ENCODE measurements at regions not wholly inside any gene's neighbourhood (a gene's known extent, or its start where the extent isn't known, plus 50 kb on each side); places are given as distances from the start of the nearest gene placed in this dataset.

DNA sequence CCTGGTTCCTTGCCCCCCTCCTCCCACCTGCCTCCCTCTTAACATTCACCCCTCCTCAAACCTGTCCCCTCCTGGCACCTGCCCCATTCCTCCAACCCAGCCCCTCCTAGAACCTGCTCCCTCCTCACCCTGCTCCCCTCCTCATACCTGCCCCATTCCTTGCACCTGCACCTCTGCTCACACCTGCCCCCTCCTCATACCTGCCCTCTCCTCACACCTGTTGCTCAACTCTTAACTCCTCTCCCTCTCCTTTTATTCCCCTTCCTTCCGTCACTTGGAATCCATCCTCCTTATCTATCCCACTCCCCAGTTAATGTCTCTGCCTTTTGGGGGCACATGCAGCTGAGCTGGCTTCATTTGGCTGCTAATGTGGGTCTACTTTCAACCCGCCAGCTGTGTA, 712.1 kb downstream of the MTRR start:
- intact Hi-C loops (cut with DNase I; ENCODE audit: low total_unique reads), result no loop called here
- DNase-seq, result no peak
- Histone ChIP-seq H3K4me1 (no peaks in the 10 kb centered on the region), H3K27me3 (replicated peaks in 1 of 7) (no peaks in the 10 kb centered on the region), H3K9me3 (no peaks in the 10 kb centered on the region), H3K4me3 (no peak overlapping the region), H3K36me3 (no peaks in the 10 kb centered on the region), H3K27ac (no peak overlapping the region)
- 77 to 96% (median 90%) methylated on average over 2 of the region's 2 CpGs for WGBS, 5 donors
- TF ChIP-seq POLR2A (IDR thresholded peaks at IDR 0.05) (no peak), CTCF (IDR thresholded peaks at IDR 0.05 in 8 of 11, conservative IDR thresholded peaks at IDR 0.05 in 3 of 11) (no peak), POLR2AphosphoS5 (IDR thresholded peaks at IDR 0.05) (no peak)

DNA sequence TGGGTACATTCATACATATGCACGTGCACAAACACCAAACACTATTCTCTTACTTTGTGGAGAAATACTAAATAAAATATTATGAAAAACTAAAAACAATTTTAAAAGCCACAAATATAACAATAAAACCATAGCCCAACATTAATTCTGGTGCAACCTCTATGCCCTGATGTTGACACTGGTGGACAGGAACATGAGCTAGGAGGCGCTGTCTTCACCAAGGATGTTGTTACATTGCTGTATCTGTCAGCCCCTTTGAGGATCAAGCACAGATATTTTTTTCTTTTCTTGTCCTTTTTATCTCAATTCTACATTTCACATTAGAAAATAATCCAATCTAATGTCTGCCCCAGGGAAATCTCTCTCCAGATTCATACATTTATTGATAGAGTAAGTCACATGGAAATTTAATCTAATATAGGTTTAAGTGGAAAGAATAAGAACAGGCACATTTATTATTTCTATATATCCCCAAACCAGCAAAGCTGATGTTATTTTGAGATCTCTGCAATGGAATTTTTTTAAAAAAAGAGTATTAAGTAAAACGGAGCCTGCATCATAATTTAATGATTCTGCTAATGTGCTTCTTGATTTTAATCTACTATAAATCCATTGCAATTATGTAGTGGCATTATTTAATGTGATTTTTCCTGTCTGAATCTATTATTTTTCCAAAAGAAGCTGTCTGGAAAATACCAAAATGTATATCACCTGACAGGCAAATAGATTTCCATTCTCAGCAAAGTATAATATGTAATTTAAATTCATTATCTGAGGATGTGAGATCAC, 716.5 kb downstream of the MTRR start:
- intact Hi-C loops (cut with DNase I; ENCODE audit: low total_unique reads), result no loop called here
- WGBS, 5 donors, result 69 to 80% (median 72%) methylated on average over 3 of the region's 3 CpGs
- no peaks in the 10 kb centered on the region for H3K27me3 ChIP-seq (replicated peaks in 1 of 7)

DNA sequence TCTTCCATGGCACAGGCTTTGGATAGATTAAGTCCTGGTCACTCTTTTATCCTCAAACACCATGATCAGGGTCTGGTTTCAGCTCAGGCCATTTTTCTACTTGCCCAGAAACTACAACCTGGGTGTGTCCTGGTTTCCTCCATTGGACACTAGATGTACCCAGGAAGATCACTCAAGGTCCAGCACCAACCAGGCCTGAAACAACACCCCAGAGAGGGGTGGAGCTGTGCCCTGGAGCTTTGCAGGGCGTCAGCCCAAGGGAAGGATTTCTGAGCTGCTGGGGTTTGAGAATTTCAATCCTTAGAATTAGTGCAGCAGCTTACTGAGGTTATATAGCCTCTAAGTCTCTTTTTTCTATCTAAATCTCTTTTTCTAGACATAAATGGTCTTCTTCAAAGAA, 722.0 kb downstream of the MTRR start:
- peaks cover 0 to 14% (median 2%) of the 10 kb centered on the region in 8 donors for H3K9me3 ChIP-seq
- intact Hi-C loops (cut with DNase I; ENCODE audit: low total_unique reads), result no loop called here
- WGBS, 5 donors, result 55 to 87% (median 63%) methylated on average over 1 of the region's 1 CpG
- H3K36me3 ChIP-seq, result no peaks in the 10 kb centered on the region
- TF ChIP-seq POLR2AphosphoS5 (IDR thresholded peaks at IDR 0.05) (no peak), CTCF (IDR thresholded peaks at IDR 0.05 in 8 of 11, conservative IDR thresholded peaks at IDR 0.05 in 3 of 11) (no peak), POLR2A (IDR thresholded peaks at IDR 0.05) (no peak)
- H3K4me1 ChIP-seq, result no peaks in the 10 kb centered on the region
- H3K4me3 ChIP-seq, result no peak overlapping the region
- no peak for DNase-seq
- no peaks in the 10 kb centered on the region for H3K27me3 ChIP-seq (replicated peaks in 1 of 7)
- no peak overlapping the region for H3K27ac ChIP-seq

More for the DNA sequence above, 716.5 kb downstream of the MTRR start:
- no peak for DNase-seq
- H3K4me3 ChIP-seq, result no peak overlapping the region
- H3K9me3 ChIP-seq, result peaks cover 0 to 7% (median 0%) of the 10 kb centered on the region in 8 donors
- no peaks in the 10 kb centered on the region for H3K36me3 ChIP-seq
- no peak overlapping the region for H3K27ac ChIP-seq
- no peak for TF ChIP-seq CTCF (IDR thresholded peaks at IDR 0.05 in 8 of 11, conservative IDR thresholded peaks at IDR 0.05 in 3 of 11)
- TF ChIP-seq POLR2AphosphoS5 (IDR thresholded peaks at IDR 0.05), result no peak
- no peak for TF ChIP-seq POLR2A (IDR thresholded peaks at IDR 0.05)
- H3K4me1 ChIP-seq, result no peaks in the 10 kb centered on the region

DNA sequence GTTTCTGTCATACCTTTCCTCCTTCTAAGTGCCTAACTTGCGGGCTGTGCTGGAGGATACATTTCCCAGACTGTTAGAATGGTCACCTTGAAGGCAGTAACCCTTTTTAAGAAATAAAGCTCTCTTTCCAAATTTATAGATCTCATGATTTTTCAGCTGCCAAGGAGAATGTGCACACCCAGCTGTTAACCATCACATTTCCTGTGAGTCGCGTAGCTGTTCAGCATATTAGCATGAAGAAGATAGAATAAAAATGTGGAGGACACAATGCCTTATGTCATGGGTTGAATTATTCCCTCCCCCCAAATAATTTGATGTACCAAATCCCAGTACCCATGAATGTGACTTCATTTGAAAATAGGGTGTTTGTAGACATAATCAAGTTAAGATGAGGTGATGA, 729.4 kb downstream of the MTRR start:
- WGBS, 5 donors, result 66 to 79% (median 69%) methylated on average over 3 of the region's 3 CpGs
- intact Hi-C loops (cut with DNase I; ENCODE audit: low total_unique reads), result no loop called here
- no peaks in the 10 kb centered on the region for H3K27me3 ChIP-seq (replicated peaks in 1 of 7)
- H3K27ac ChIP-seq, result no peak overlapping the region
- no peaks in the 10 kb centered on the region for H3K36me3 ChIP-seq
- no peaks in the 10 kb centered on the region for H3K4me1 ChIP-seq
- no peak for DNase-seq
- TF ChIP-seq POLR2AphosphoS5 (IDR thresholded peaks at IDR 0.05), result no peak
- TF ChIP-seq POLR2A (IDR thresholded peaks at IDR 0.05), result no peak
- no peak for TF ChIP-seq CTCF (IDR thresholded peaks at IDR 0.05 in 8 of 11, conservative IDR thresholded peaks at IDR 0.05 in 3 of 11)
- no peak overlapping the region for H3K4me3 ChIP-seq
- H3K9me3 ChIP-seq, result peaks cover 0 to 7% (median 0%) of the 10 kb centered on the region in 8 donors
